RWPE1 (cell line): ENCODE measurements at regions not wholly inside any gene's neighbourhood (a gene's known extent, or its start where the extent isn't known, plus 50 kb on each side); places are given as distances from the start of the nearest gene placed in this dataset.

Experiments used
- CTCF ChIA-PET: fragments of 350-600 bp; sonication (Branson Sonifier 250); formaldehyde crosslinking; extraction: SDS; loops from one replicate; lab custom pipeline; 2021; lab: Yijun Ruan, JAX
- POLR2A ChIA-PET: fragments of 400-600 bp; formaldehyde crosslinking; extraction: SDS; loops from one replicate; lab custom pipeline; 2020; ENCODE audit warnings: antibody characterized with exemption; ENCODE audit not compliant: low non-redundant PET; lab: Yijun Ruan, JAX
- DNase-seq: peaks from one replicate; pipeline ENCODE4 v3.0.0; 2012; ENCODE audit warnings: low spot score
- H3K27ac ChIP-seq: fragments of 450-650 bp; 2 replicates; pipeline ENCODE4 v1.5.1; 2017
- TF ChIP-seq, protein P1 (sequence below): fragments of 450-650 bp; conservative IDR thresholded peaks from 2 replicates; pipeline ENCODE4 v1.5.1; 2017; ENCODE audit warnings: low read depth, mild to moderate bottlenecking

DNA sequence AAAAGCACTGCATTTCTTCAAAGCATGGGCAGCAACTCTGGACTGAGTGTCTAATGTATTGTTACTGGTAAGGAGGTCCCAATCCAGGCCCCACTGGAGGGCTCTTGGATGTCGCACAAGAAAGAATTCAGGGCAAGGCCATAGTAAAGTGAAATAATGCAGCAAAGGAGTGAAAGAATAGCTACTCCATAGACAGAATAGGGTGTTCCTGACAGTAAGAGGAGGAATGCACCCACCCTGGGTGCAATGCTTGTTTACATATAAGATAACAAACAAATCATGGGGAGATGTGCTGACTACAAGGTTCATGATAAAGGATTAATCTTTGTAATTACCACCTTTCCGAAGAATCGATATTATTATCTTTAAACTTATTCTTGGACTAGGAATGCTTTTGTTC, 58.8 kb upstream of the ABCC4 start:
- TF ChIP-seq, protein P1, sequence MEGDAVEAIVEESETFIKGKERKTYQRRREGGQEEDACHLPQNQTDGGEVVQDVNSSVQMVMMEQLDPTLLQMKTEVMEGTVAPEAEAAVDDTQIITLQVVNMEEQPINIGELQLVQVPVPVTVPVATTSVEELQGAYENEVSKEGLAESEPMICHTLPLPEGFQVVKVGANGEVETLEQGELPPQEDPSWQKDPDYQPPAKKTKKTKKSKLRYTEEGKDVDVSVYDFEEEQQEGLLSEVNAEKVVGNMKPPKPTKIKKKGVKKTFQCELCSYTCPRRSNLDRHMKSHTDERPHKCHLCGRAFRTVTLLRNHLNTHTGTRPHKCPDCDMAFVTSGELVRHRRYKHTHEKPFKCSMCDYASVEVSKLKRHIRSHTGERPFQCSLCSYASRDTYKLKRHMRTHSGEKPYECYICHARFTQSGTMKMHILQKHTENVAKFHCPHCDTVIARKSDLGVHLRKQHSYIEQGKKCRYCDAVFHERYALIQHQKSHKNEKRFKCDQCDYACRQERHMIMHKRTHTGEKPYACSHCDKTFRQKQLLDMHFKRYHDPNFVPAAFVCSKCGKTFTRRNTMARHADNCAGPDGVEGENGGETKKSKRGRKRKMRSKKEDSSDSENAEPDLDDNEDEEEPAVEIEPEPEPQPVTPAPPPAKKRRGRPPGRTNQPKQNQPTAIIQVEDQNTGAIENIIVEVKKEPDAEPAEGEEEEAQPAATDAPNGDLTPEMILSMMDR: no peak
- no peak overlapping the region for H3K27ac ChIP-seq
- POLR2A ChIA-PET: no interaction called here
- DNase-seq: no peak
- CTCF ChIA-PET: no interaction called here

DNA sequence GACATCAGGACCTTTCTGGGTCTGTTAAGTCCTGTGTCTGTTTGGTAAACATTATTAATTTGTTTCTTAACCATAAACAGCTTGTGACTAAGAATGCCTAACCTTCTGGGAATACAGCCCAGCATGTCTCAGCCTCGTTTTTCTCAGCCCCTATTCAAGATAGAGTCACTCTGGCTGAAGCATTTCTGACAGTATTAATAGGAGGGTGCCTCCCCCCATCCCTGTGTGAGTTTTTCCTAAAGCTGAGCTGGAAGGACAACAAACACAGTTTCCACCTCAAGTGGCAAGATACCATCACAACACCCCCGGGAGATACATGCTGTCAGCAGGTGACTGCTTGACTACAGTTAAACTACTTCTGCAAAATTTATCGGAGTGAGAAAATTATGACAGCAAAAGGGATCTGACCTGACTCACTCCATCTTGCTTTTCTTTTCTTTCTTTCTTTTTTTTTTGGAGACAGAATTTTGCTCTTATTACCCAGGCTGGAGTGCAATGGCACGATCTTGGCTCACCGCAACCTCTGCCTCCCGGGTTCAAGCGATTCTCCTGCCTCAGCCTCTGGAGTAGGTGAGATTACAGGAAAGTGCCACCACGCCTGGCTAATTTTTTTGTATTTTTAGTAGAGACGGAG, 59.3 kb upstream of the ABCC4 start:
- CTCF ChIA-PET: no interaction called here

DNA sequence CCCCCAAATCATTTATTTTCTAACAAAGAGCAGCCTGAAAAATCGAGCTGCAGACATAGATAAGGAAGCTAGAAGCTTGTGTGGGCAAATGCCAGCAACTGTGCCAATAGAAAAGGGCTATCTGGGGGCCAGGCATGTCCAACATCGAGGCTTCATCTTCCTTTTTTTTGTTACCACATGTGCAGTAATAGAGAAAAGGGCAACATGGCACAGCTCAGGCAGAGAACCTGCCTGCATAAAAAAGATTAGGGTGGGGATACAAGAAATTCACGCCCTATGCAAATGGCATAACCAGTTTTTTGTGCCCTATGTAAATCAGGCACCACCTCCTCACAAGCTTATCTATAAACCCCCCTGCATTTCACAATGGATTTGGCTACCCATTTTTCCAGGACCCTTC, 60.4 kb upstream of the ABCC4 start:
- no peak overlapping the region for H3K27ac ChIP-seq
- ChIA-PET CTCF (no interaction called here), POLR2A (no interaction called here)
- TF ChIP-seq, protein P1: no peak
- no peak for DNase-seq

More for the DNA sequence above, 59.3 kb upstream of the ABCC4 start:
- no peak for DNase-seq
- TF ChIP-seq, protein P1: no peak
- POLR2A ChIA-PET: no interaction called here
- no peak overlapping the region for H3K27ac ChIP-seq

DNA sequence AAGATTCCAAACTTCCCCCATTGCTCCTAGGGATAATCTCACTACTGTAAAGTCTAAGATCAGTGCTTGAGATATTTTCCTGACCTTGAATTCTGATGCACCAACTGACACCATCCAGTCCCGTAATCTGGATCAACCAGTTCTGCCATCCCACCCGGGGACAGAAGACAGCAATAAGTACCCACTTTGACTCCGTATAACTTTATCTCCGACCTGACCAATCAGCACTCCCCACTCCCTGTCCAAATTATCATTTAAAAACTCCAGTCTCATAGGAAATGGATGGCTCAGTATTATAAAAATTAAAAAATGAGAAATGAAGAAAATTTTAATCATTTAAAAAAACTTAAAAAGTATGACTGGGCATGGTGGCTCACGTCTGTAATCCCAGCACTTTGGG, 61.4 kb upstream of the ABCC4 start:
- no peak overlapping the region for H3K27ac ChIP-seq
- DNase-seq: no peak
- ChIA-PET CTCF (no interaction called here), POLR2A (no interaction called here)
- TF ChIP-seq, protein P1: no peak

DNA sequence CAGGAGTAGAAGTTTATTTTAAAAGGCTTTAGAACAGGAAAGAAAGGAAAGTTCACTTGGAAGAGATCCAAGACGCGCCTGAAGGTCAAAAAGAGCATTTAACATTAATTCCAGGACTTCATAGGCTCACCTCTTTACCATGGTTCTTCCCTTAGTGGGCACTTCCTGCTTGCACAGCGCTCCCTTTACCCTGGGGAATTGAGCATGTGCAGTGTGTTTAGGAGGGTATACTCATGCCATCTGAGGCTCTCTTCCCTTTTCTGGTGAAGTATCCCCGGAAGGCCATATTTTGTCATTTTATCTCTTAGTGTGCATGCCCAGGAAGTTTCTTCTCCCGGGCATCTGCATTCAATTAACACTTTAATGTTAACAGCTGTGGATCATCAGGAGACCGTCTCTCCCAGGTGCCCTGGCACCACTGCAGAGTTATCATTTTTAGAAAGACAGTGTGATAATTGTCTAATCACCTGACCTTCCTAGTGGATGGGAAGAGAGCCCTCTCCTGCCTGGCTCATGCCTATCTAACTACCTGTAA, 66.1 kb upstream of the ABCC4 start:
- CTCF ChIA-PET: no interaction called here
- H3K27ac ChIP-seq: no peak overlapping the region
- TF ChIP-seq, protein P1: no peak

DNA sequence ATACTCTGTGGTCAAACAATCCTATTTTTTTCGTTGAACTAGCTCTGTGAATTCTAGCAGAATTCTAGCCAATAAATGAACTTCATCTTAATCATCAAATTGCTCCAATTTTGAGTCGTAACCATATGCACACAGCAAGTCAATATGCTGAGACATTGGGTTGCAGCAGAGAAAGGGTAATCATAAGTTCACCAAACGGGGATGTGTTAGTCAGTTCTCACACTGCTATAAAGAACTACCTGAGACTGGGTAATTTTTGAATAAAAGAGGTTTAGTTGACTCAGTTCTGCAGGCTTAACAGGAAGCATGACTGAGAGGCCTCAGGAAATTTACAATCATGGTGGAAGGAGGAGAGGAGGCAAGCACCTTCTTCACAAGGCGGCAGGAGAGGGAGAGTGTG, 67.7 kb upstream of the ABCC4 start:
- ChIA-PET POLR2A (no interaction called here), CTCF (no interaction called here)
- TF ChIP-seq, protein P1: no peak
- no peak for DNase-seq
- H3K27ac ChIP-seq: no peak overlapping the region

More for the DNA sequence above, 66.1 kb upstream of the ABCC4 start:
- POLR2A ChIA-PET: no interaction called here
- DNase-seq: no peak
